ENCODE measurements at regions not wholly inside any gene's neighbourhood (a gene's known extent, or its start where the extent isn't known, plus 50 kb on each side); places are given as distances from the start of the nearest gene placed in this dataset.

DNA sequence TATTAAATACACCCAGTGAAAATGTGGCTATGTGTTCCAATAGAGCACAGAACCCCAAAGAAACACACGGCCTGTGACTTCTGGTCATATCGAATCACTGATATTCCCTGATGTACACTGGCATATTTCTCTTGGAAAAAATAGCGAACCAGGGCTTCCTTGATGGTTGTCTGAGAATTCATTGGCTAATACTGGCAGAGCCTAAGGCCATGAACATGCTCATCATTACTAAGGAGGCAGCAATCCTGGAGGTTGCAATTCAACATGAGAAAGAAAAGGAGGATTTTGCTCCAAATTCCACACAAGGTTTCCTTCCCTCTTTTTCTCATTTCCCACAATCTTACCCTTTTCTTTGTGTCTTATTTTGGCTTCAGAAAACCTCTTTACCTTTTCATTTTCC, 212.9 kb upstream of the HMGA2 start:
- H3K9me3 Mint-ChIP-seq: peaks cover 2% of the 10 kb centered on the region
- intact Hi-C loops (cut with micrococcal nuclease): no loop called here
- TF ChIP-seq, protein P1, sequence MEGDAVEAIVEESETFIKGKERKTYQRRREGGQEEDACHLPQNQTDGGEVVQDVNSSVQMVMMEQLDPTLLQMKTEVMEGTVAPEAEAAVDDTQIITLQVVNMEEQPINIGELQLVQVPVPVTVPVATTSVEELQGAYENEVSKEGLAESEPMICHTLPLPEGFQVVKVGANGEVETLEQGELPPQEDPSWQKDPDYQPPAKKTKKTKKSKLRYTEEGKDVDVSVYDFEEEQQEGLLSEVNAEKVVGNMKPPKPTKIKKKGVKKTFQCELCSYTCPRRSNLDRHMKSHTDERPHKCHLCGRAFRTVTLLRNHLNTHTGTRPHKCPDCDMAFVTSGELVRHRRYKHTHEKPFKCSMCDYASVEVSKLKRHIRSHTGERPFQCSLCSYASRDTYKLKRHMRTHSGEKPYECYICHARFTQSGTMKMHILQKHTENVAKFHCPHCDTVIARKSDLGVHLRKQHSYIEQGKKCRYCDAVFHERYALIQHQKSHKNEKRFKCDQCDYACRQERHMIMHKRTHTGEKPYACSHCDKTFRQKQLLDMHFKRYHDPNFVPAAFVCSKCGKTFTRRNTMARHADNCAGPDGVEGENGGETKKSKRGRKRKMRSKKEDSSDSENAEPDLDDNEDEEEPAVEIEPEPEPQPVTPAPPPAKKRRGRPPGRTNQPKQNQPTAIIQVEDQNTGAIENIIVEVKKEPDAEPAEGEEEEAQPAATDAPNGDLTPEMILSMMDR (IDR thresholded peaks at IDR 0.05): no peak
- POLR2A ChIA-PET: no interaction called here
- no peak overlapping the region for H3K27ac Mint-ChIP-seq
- ATAC-seq (ENCODE audit: low read depth) (no peak), DNase-seq (no peak)
- CTCF ChIA-PET: no interaction called here
- no peaks in the 10 kb centered on the region for H3K36me3 Mint-ChIP-seq (ENCODE audit: low read depth)
- peaks cover 9% of the 10 kb centered on the region for H3K27me3 Mint-ChIP-seq
- H3K4me3 Mint-ChIP-seq: no peak overlapping the region
- H3K4me1 Mint-ChIP-seq: no peaks in the 10 kb centered on the region

DNA sequence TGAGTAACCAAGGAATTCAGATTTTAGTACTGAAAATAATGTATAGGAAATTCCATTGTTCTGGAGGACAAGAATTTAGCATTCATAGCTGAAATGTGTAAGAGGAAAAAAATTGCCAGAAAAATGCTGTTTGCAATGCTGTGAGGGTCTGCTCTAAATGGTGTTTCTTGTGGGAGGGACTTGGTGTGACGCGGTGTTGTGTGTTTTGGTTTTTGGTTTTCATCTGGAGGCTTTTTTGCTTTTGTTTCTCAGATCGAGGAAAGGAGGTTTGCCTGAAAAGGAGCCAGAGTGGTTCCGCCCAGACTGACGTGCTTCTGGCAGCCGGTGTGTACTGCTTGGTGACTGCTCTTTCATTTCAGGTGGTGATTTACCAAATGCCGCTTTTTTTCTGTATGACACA, 211.8 kb upstream of the HMGA2 start:
- H3K4me1 Mint-ChIP-seq: no peaks in the 10 kb centered on the region
- ATAC-seq (ENCODE audit: low read depth) (no peak), DNase-seq (no peak)
- intact Hi-C loops (cut with micrococcal nuclease): no loop called here
- H3K27ac Mint-ChIP-seq: no peak overlapping the region
- TF ChIP-seq, protein P1 (IDR thresholded peaks at IDR 0.05): no peak
- peaks cover 7% of the 10 kb centered on the region for H3K27me3 Mint-ChIP-seq
- H3K36me3 Mint-ChIP-seq (ENCODE audit: low read depth): no peaks in the 10 kb centered on the region
- H3K4me3 Mint-ChIP-seq: no peak overlapping the region
- CTCF ChIA-PET: no interaction called here
- peaks cover 2% of the 10 kb centered on the region for H3K9me3 Mint-ChIP-seq
- POLR2A ChIA-PET: no interaction called here

DNA sequence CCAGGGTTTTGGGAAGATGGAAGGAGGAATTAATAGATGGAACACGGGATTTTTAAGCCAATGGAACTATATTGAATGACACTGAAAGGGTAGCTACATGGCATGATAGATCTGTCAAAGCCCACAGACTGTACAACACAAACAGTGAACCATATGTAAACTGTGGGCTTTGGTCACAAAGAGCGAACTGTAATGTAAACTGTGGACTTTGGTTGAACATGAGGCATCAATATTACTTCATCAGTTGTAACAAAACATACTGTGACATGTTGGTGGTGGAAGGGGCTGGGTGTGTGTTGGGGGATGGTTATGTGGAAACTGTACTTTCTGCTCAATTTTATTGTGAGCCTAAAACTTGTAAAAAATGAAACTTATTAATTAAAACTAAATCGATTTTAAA, 210.6 kb upstream of the HMGA2 start:
- Mint-ChIP-seq H3K9me3 (no peaks in the 10 kb centered on the region), H3K27me3 (peaks cover 5% of the 10 kb centered on the region), H3K4me3 (no peak overlapping the region), H3K27ac (no peak overlapping the region), H3K36me3 (ENCODE audit: low read depth) (no peaks in the 10 kb centered on the region), H3K4me1 (no peaks in the 10 kb centered on the region)
- ChIA-PET POLR2A (no interaction called here), CTCF (no interaction called here)
- ATAC-seq (ENCODE audit: low read depth): no peak
- DNase-seq: no peak
- TF ChIP-seq, protein P1 (IDR thresholded peaks at IDR 0.05): no peak
- intact Hi-C loops (cut with micrococcal nuclease): no loop called here

DNA sequence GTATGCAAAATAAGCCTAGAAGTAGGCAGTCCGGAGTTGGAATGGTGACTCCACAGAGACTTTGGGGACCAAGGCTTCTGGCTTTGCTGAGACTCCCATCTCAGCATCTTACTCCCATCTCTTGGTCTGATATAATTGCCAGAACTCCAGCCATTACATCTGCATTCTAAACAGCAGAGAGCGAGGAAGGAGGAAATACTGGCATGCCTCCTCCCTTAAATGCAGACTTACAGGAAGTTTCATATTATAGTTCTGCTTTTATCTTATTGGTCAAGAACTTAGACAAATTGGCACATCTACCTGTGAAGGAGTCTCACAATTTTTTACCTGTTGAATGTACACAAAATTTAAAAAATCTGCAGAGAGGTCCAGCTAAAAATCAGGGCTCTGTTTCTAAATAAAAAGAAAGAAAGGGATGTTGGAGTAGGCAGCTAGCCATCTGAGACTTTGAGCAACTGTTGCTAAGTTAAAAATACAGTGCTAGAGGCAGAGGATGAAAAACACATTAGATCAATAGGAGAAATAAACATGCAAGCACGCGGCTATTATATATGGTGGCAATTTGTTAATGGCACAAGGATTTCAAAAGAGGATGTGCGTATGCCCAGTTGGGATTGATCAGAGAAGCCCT, 209.9 kb upstream of the HMGA2 start:
- CTCF ChIA-PET: no interaction called here

DNA sequence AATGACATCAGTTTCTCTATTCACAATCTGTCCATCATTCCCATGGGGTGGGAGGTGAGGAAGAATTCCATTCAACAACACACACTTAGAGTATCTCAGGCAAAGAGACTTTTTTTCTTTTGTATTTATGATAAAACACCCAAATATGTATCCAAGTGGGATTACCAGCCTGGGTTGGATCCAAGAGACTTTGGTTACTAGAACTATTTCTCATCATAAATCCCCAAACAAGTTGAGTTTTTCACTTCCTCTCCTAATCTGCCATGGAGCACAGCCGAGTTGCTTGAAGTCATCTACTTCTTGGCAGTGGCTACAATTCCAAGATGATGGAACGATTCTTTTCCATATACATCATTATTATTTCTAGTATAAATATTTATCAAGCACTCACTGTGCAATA, 209.2 kb upstream of the HMGA2 start:
- Mint-ChIP-seq H3K27ac (no peak overlapping the region), H3K27me3 (peaks cover 5% of the 10 kb centered on the region), H3K9me3 (no peaks in the 10 kb centered on the region), H3K4me1 (no peaks in the 10 kb centered on the region), H3K36me3 (ENCODE audit: low read depth) (no peaks in the 10 kb centered on the region), H3K4me3 (no peak overlapping the region)
- POLR2A ChIA-PET: no interaction called here
- TF ChIP-seq, protein P1 (IDR thresholded peaks at IDR 0.05): no peak
- ATAC-seq (ENCODE audit: low read depth): no peak
- no peak for DNase-seq
- CTCF ChIA-PET: no interaction called here
- intact Hi-C loops (cut with micrococcal nuclease): no loop called here

More for the DNA sequence above, 209.9 kb upstream of the HMGA2 start:
- POLR2A ChIA-PET: no interaction called here
- no peak for DNase-seq
- Mint-ChIP-seq H3K4me1 (no peaks in the 10 kb centered on the region), H3K36me3 (ENCODE audit: low read depth) (no peaks in the 10 kb centered on the region), H3K27me3 (peaks cover 5% of the 10 kb centered on the region), H3K9me3 (no peaks in the 10 kb centered on the region), H3K4me3 (no peak overlapping the region), H3K27ac (no peak overlapping the region)
- TF ChIP-seq, protein P1 (IDR thresholded peaks at IDR 0.05): no peak
- no peak for ATAC-seq (ENCODE audit: low read depth)
- intact Hi-C loops (cut with micrococcal nuclease): no loop called here
